Psoas muscle (tissue), 7 donors: ENCODE measurements at regions not wholly inside any gene's neighbourhood (a gene's known extent, or its start where the extent isn't known, plus 50 kb on each side); places are given as distances from the start of the nearest gene placed in this dataset.

Experiments used
- ATAC-seq, 4 donors: fragments of 200-7000 bp; cut with Tn5 transposase; one replicate each; pipeline ENCODE4 v1.9.1; 2020; ENCODE audit warnings: moderate library complexity in 3 of 4, mild to moderate bottlenecking in 2 of 4
- DNase-seq, 2 donors: peaks; one replicate each; pipeline ENCODE4 v3.0.0-alpha.2; 2020
- H3K27ac ChIP-seq: fragments of 200-600 bp; one replicate; pipeline ENCODE4 v1.8.0; 2022
- H3K27me3 ChIP-seq, 3 donors: fragments of 200-600 bp in 1 of 3; one replicate each; pipeline versions ENCODE4 v1.6.1 to v1.8.0; 2013 to 2022; ENCODE audit warnings: low read length in 2 of 3, mild to moderate bottlenecking in 2 of 3, moderate library complexity in 1 of 3; ENCODE audit not compliant: insufficient read depth in 3 of 3
- H3K36me3 ChIP-seq, 2 donors: fragments of 200-600 bp in 1 of 2; one replicate each; pipeline versions ENCODE4 v1.6.1 to v1.8.0; 2013 to 2022; ENCODE audit warnings: low read depth in 1 of 2, mild to moderate bottlenecking in 1 of 2, moderate library complexity in 1 of 2; ENCODE audit not compliant: insufficient read depth in 1 of 2
- H3K4me1 ChIP-seq: fragments of 200-600 bp; one replicate; pipeline ENCODE4 v1.8.0; 2022
- H3K4me3 ChIP-seq: fragments of 200-600 bp; one replicate; pipeline ENCODE4 v1.8.0; 2022; ENCODE audit warnings: mild to moderate bottlenecking
- H3K9me3 ChIP-seq: fragments of 200-600 bp; one replicate; pipeline ENCODE4 v1.8.0; 2022
- CTCF ChIP-seq: fragments of 200-600 bp; IDR thresholded peaks from one replicate; pipeline ENCODE4 v1.8.0; 2022; ENCODE audit warnings: antibody characterized with exemption
- WGBS, 3 donors: extraction: QIAGEN DNeasy Blood & Tissue Kit; methylation state at CpG; one replicate each; pipeline versions ENCODE4 v1.1.6 to v1.1.7; 2013; 5-methylcytosine and 5-hydroxymethylcytosine counted together
- intact Hi-C, 2 donors: fragments of 100-400 bp; cut with DNase I; formaldehyde crosslinking; loops; one replicate each; pipeline versions ENCODE4 v1.11.0 to v1.14.2; 2022
- donor health status: healthy with polysubstance abuse.
- donor health status: DM: no; HTN: no; CAD: no; lungs with moderate emphysema.
- donor health status: Bipolar disorder and iron deficiency.
- donor health status: healthy.
- donor health status: DM: yes; HTN: yes; CAD: no.
- donor health status: DM: no; HTN: no; CAD: no.
- donor health status: DM: yes; HTN: yes; CAD: no.

GRCh38 chr2:241981076-241981700 lies 111.7 kb downstream of the RTP5 start:
- intact Hi-C loops = no loop called here
- no peak for DNase-seq
- TF ChIP-seq CTCF = no peak

DNA sequence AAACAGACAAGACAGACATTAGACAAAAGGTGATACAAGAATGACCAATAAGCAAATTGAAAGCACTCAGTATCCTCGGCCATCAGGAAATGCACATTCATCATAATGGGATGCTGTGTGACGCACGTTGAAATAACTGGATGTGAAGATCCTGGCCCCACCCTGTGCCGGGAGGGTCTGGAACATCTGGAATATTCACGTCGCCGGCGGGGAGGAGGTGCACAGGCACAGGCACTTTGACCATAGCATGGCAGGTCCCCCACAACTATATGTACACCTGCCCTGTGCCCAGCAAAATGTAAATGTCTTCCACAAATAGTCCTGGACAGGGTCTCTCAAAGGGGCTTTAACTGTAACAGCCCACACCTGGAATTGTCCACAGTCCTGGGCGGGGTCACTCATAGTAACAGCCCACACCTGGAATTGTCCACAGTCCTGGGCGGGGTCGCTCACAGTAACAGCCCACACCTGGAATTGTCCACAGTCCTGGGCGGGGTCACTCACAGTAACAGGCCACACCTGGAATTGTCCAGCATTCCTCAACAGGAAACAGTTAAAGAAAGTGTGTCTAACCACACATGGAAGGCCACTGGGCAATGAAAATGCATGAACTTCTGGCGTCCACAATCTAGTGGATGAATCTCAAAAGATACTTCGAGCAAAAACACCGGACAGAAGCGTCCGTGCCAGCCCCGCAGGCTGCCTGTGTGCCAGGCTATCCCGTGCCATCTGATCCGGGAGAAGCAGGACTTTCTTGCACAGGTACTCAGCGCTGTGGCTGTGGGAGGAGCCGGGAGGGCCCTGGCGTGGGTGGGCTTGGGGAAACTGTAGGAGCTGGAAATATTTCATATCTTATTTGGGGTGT lies 113.4 kb downstream of the RTP5 start:
- DNase-seq = no peak
- Histone ChIP-seq H3K9me3 (no peaks in the 10 kb centered on the region), H3K4me1 (no peaks in the 10 kb centered on the region), H3K27me3 (peaks cover 0 to 4% (median 1%) of the 10 kb centered on the region in 3 donors), H3K4me3 (no peak overlapping the region), H3K36me3 (no peaks in the 10 kb centered on the region), H3K27ac (no peak overlapping the region)
- WGBS, 3 donors = 81 to 82% (median 81%) methylated on average over 23 of the region's 23 CpGs
- TF ChIP-seq CTCF = no peak
- no peak for ATAC-seq
- intact Hi-C loops = no loop called here

More at GRCh38 chr2:241981076-241981700, 111.7 kb downstream of the RTP5 start:
- H3K4me1 ChIP-seq = no peaks in the 10 kb centered on the region
- peaks cover 0 to under 1% (median 0%) of the 10 kb centered on the region in 3 donors for H3K27me3 ChIP-seq
- no peak for ATAC-seq
- WGBS, 3 donors = 90 to 93% (median 90%) methylated on average over 22 to 24 of the region's 24 CpGs
- no peak overlapping the region for H3K4me3 ChIP-seq
- H3K27ac ChIP-seq = no peak overlapping the region
- H3K9me3 ChIP-seq = no peaks in the 10 kb centered on the region
- no peaks in the 10 kb centered on the region for H3K36me3 ChIP-seq

DNA sequence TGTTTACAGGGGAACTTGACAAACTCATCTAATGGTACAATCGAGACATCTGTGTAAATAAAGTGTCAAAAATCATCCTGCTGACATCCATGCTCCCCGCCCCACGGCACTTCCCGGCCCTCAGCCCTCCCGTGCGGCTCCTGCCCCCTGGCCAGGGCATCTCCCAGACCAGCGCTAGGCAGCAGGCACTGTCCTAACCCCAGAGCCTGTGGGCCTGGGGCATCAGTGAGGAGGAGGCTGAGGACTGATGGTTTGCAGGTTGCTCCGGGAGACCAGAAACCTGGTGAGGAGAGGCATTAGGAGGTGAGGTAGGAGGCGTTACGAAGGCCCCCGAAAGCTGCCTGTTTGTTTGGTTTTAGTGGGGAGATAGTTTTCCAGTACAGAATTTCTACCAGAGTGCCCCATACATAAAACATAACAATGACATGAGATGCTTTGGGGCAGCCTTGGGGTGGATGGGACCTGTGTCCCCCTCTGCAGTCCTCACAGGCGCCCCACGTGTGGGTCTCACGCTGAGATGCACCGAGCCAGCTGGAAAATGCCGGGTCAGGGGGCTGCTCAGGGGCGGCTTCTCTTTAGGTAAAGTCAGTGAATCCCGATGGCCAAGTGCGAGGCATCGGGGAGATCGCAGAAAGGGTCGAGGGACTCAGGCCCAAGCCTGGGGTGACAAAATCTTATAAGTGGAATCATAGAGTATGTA lies 114.2 kb downstream of the RTP5 start:
- intact Hi-C loops = no loop called here
- DNase-seq = no peak

DNA sequence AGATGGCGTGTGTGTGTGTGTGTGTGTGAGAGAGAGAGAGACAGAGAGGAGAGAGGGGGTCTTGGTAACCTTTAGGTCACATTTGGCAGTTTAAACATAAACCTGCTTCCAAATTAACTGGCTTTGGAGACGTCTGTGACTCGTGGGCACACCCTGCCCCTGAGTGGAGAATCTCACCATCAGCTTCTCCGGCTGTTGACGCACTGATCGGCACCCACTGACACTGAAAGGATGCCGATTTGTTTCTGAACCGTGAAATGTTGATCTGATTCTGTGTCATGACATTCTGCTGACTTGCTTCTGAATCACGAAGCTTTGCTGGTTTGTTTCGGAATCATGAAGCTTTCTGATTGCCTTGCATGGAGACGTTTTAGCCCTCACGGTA lies 114.7 kb downstream of the RTP5 start:
- no peak overlapping the region for H3K4me3 ChIP-seq
- no peaks in the 10 kb centered on the region for H3K4me1 ChIP-seq
- H3K9me3 ChIP-seq = no peaks in the 10 kb centered on the region
- H3K36me3 ChIP-seq = no peaks in the 10 kb centered on the region
- H3K27ac ChIP-seq = no peak overlapping the region
- DNase-seq (no peak), ATAC-seq (no peak)
- WGBS, 3 donors = 66 to 80% (median 78%) methylated on average over 11 to 12 of the region's 12 CpGs
- peaks cover 0 to 4% (median 1%) of the 10 kb centered on the region in 3 donors for H3K27me3 ChIP-seq
- intact Hi-C loops = no loop called here
- no peak for TF ChIP-seq CTCF

More for the DNA sequence above, 114.2 kb downstream of the RTP5 start:
- Histone ChIP-seq H3K27me3 (peaks cover 0 to 4% (median 1%) of the 10 kb centered on the region in 3 donors), H3K9me3 (no peaks in the 10 kb centered on the region), H3K4me3 (no peak overlapping the region), H3K4me1 (no peaks in the 10 kb centered on the region), H3K36me3 (no peaks in the 10 kb centered on the region), H3K27ac (no peak overlapping the region)
- no peak for TF ChIP-seq CTCF
- ATAC-seq = no peak
- WGBS, 3 donors = 85 to 89% (median 85%) methylated on average over 20 to 22 of the region's 22 CpGs
